Adrenal gland (tissue), 5 donors: ENCODE measurements at regions not wholly inside any gene's neighbourhood (a gene's known extent, or its start where the extent isn't known, plus 50 kb on each side); places are given as distances from the start of the nearest gene placed in this dataset.

Experiments used
- CTCF ChIP-seq, 6 experiments: fragments of 450-650 bp in 4 of 6; fragments of 200-600 bp in 2 of 6; sonication (generic) in 1 of 6; IDR thresholded peaks; 1 replicate in 5 of 6; 2 replicates in 1 of 6; pipeline versions ENCODE4 v1.5.1 to v1.8.0; 2016 to 2021; ENCODE audit warnings: antibody characterized with exemption in 6 of 6, mild to moderate bottlenecking in 2 of 6, moderate library complexity in 1 of 6
- POLR2A ChIP-seq, 2 donors: fragments of 450-650 bp; IDR thresholded peaks; one replicate each; pipeline ENCODE4 v1.6.1; 2017; ENCODE audit warnings: antibody characterized with exemption in 2 of 2, mild to moderate bottlenecking in 2 of 2, moderate library complexity in 1 of 2
- donor health status: DM: no; HTN: no; CAD: no.

- no peak for TF ChIP-seq CTCF (IDR thresholded peaks at IDR 0.05)
- TF ChIP-seq POLR2A (IDR thresholded peaks at IDR 0.05): no peak
Observed at GRCh38 chr4:163638909-163639308, 144.4 kb downstream of the TMA16 start.
